ENCODE measurements at regions not wholly inside any gene's neighbourhood (a gene's known extent, or its start where the extent isn't known, plus 50 kb on each side); places are given as distances from the start of the nearest gene placed in this dataset.

DNA sequence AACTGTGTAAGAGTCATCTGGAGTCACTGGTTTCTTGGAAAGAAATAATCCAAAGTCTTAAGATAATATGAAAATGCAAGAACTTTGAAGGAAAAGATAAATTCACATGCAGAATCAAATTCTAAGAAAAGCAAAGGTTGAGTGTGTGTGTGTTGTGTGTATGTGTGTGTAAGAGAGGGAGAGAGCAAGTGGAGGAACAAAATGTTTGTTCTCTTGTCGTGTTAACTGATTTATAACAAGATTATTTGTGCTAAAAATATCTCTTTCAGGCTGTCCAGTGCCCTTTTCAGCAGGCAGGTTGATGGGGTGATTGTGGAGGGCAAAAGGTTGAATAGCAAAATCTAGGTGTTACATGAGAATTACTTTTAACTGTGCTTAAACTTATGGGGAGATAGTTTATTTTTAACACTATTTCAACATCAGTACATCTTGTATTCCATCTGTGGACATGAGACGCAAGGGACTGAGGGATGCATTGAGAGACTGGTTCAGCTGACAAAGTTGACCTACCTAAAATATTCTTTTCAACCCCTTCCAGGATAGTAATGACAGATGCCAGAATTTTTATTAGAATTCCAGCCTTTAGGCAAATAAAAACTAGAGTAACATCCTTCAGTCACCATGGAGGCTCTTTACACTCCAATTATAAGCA lies 342.4 kb upstream of the CD180 start:
- no peak for DNase-seq

- DNase-seq: no peak
Observed at GRCh38 chr5:67537439-67538148, 341.0 kb upstream of the CD180 start.

- no peak for DNase-seq
Observed at GRCh38 chr5:67536866-67537265, 340.3 kb upstream of the CD180 start.

- no peak for DNase-seq
Observed at GRCh38 chr5:67530609-67531255, 334.1 kb upstream of the CD180 start.

DNA sequence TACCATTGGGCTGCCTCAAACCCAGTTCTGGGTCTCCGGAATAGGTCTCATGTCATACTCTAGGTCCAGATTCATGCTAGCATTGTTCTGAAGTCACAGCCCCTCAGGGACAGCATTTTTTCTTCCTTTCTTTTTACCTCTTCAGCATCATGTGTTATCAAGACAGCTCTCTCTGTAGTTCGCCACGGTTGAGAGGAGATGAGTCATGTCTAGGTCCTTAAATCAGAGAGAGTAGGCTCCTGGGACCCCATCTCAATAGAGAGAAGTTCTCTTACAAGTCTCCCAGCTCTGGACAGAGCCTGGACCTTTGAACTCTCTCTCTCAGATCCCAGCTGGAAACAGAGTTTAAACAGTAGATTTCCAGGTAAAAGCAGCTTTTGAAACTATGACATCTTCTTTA lies 332.4 kb upstream of the CD180 start:
- no peak for DNase-seq

DNA sequence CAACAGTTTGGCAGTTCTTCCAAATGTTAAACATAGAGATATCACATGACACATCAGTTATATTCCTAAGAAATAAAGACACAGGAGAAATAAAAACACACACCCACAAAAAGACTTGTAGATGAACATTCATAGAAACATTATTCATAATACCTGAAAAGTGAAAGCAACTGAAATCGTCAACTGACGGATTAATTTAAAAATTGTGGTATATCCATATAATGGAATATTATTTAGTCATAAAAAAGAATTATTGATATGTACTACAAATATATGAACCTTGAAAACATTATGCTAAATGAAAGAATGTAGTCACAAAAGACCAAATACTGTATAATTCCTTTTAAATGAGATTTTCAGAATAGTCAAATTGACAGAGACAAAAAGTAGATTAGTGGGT lies 330.2 kb upstream of the CD180 start:
- no peak for DNase-seq

- no peak for DNase-seq
Observed at GRCh38 chr5:67520161-67520908, 323.7 kb upstream of the CD180 start.

- no peak for DNase-seq
Observed at GRCh38 chr5:67518227-67518626, 321.6 kb upstream of the CD180 start.

- DNase-seq: no peak
Observed at GRCh38 chr5:67516948-67517565, 320.5 kb upstream of the CD180 start.

DNA sequence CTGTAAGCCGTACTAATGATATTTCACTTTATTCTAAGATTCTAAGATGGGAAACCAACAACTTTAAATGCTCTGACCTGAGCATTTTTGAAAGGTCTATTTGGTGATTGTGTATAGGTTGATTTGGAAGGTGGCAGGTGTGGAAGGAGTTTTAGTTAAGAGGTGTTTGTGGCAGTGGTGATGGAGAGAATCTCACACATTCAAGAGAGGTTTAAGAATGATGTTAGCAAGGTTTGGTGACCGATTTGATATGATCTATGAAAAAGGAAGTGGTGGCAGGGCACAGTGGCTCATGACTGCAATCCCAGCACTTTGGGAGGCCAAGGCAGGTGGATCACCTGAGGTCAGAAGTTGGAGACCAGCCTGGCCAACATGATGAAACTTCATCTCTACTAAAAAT lies 319.2 kb upstream of the CD180 start:
- DNase-seq: no peak

GRCh38 chr5:67515020-67515689 lies 318.6 kb upstream of the CD180 start:
- DNase-seq: no peak

DNA sequence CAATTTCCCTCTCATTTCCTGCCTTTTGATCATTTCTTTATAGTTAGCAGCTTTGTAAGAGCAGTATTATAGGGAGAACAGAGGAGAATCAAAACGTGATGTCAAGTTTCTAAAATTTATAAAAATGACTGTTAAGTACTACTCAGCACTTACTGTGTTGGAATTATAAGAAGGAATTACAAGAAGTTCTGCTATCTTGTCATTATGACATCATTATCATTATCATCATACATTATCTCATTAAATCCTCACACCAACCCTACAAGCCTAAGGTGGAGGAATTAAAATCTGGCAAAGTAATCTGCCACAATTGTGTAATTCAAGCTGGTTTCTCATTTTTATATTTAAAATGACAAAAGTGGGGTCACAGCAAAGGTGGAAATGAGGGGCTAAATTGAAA lies 316.2 kb upstream of the CD180 start:
- no peak for DNase-seq

DNA sequence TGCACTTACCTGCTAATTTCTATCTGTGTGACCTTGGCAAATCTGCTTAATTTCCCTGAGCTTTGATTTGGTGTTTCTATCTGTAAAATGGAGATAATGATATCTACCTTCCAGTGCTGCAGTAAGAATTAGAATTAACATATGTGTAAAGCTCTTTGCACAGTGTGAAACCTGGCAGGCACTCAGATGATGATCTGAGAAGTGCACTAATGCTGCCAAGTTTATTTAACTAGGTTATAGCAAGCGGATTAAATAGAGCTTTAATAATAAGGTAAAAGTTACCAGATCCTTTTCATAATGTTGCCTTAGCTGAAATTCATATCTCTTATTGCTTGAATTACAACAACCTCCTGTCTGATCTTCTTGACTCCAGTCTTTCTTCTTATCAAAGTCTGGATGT lies 315.3 kb upstream of the CD180 start:
- no peak for DNase-seq

DNA sequence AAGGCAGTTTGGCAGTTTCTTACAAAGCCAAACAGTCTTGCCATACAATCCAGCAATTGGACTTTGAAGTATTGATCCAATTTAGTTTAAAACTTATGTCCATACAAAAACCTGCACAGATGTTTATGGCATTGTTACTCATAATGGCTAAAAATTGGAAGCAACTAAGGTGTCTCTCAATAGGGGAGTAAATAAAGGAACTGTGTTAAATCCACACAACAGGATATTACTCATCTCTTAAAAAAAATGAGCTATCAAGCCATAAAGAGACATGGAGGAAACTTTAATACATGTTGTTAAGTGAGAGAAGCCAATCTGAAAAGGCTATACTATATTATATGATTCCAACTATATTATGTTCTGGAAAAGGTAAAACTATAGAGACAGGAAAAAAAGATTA lies 313.6 kb upstream of the CD180 start:
- no peak for DNase-seq

GRCh38 chr5:67509402-67510186 lies 313.0 kb upstream of the CD180 start:
- no peak for DNase-seq

DNA sequence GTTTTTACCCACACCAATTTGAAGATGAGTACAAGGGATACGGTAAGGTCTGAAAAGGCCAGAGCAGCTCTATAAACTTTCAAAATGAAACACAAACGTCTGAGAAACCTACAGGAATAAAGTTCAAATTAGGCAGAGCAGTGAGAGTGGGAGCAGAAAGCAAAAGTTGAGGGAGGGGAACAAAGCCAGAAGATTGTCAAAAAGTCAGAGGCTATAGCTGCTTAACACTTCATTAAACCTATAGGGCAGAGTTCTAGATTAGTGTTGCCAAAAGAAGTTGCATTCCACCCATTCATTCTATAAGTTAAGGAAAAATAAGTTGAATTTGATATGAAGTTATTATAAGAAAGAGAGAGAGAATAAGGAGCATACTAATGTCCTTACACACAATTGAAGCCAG lies 309.6 kb upstream of the CD180 start:
- DNase-seq: no peak

DNA sequence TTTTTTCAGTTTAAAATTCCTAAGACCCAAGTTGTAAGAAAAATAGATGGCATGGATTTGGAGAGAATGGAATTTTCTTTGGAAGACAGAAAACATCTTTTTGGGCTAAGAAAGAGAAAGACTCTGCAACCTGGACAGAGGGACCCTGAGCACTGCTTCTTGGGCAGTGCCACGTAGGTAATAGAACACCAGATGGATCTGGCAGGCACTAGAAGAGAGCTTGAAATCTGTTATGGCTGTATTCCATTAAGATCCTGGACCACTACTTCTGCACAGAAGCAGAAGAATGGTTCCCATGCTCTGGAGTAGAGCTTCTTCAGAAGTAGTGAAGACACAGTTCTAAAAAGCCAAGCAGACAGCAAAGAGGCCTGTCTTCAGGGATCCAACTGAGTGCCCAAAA lies 306.4 kb upstream of the CD180 start:
- no peak for DNase-seq

GRCh38 chr5:67496051-67496450 lies 299.5 kb upstream of the CD180 start:
- no peak for DNase-seq

- DNase-seq: no peak
Observed at GRCh38 chr5:67495072-67495471, 298.5 kb upstream of the CD180 start.

DNA sequence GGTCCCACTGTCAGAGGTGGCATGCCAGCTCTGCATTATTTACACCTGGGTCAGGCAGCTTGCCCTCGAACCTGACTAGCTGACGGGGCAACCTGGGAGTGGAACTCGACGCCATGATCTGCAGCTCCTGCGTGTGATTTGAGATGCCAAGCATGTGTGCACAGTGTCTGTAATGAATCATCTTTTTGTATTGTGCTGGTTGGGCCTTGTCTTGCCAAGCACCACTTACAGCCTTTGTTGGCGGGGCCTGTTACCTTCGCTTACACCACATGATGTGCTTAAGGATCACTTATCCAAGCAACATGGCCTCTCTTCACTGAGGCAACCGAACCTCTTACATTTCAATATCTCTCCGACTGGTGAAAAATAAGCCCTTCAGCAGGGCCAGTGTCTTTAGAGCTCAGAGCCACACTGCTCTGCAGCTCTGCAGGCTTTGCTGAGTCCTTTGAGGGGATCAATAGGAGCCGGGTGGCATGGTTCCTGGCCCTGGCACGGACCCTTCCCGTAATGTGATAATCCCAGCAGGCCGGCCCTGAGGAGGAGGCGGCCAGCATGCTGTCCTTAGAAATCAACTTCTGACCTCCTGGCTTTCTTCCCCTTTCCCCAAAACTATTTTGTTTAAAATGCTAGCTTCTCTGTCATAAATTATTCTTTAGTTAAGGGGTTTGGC lies 297.7 kb upstream of the CD180 start:
- no peak for DNase-seq

- peak; percentile 12 for DNase-seq
Observed at GRCh38 chr5:67493676-67494075, 297.1 kb upstream of the CD180 start.

Data from retina (tissue), 1 donor.